H9 (cell line): ENCODE measurements at regions not wholly inside any gene's neighbourhood (a gene's known extent, or its start where the extent isn't known, plus 50 kb on each side); places are given as distances from the start of the nearest gene placed in this dataset.

Experiments used
- DNase-seq: peaks from one replicate; pipeline ENCODE4 v3.0.0-alpha.2; 2017
- H2AFZ ChIP-seq: one replicate; pipeline ENCODE4 v1.6.1; 2013; ENCODE audit warnings: mild to moderate bottlenecking, low read length, control low read depth, moderate library complexity
- H2AK5ac ChIP-seq: 2 replicates; pipeline ENCODE4 v1.6.1; 2013; ENCODE audit warnings: low read length, control low read depth, mixed read lengths; ENCODE audit not compliant: insufficient read length
- H2BK120ac ChIP-seq: one replicate; pipeline ENCODE4 v1.6.1; 2013; ENCODE audit warnings: low read depth, mild to moderate bottlenecking, low read length, control low read depth, inconsistent platforms; ENCODE audit not compliant: poor library complexity, severe bottlenecking
- H2BK12ac ChIP-seq: 2 replicates; pipeline ENCODE4 v1.6.1; 2013; ENCODE audit warnings: low read length, control low read depth, mixed read lengths, low read depth; ENCODE audit not compliant: insufficient read length
- H2BK15ac ChIP-seq: 2 replicates; pipeline ENCODE4 v1.6.1; 2013; ENCODE audit warnings: low read depth, low read length, control low read depth
- H2BK20ac ChIP-seq: one replicate; pipeline ENCODE4 v1.6.1; 2013; ENCODE audit warnings: low read depth, mild to moderate bottlenecking, low read length, control low read depth, inconsistent platforms; ENCODE audit not compliant: poor library complexity, severe bottlenecking
- H2BK5ac ChIP-seq: 2 replicates; pipeline ENCODE4 v1.6.1; 2013; ENCODE audit warnings: low read length, control low read depth, mixed read lengths; ENCODE audit not compliant: insufficient read length
- H3K14ac ChIP-seq: 2 replicates; pipeline ENCODE4 v1.6.1; 2013; ENCODE audit warnings: low read length, control low read depth; ENCODE audit not compliant: insufficient read depth
- H3K18ac ChIP-seq: 2 replicates; pipeline ENCODE4 v1.6.1; 2013; ENCODE audit warnings: low read depth, mild to moderate bottlenecking, mixed read lengths, low read length, control low read depth; ENCODE audit not compliant: insufficient read length
- H3K23ac ChIP-seq: 2 replicates; pipeline ENCODE4 v1.6.1; 2013; ENCODE audit warnings: low read length, control low read depth, mixed read lengths, low read depth; ENCODE audit not compliant: insufficient read length
- H3K23me2 ChIP-seq: 2 replicates; pipeline ENCODE4 v1.6.1; 2013; ENCODE audit warnings: low read depth, mild to moderate bottlenecking, mixed read lengths, low read length, control low read depth; ENCODE audit not compliant: insufficient read length, poor library complexity, severe bottlenecking
- H3K27ac ChIP-seq: 2 replicates; pipeline ENCODE4 v1.5.1; 2013; ENCODE audit warnings: low read length, control low read depth, mixed read lengths, low read depth; ENCODE audit not compliant: insufficient read length
- H3K27me3 ChIP-seq: 2 replicates; pipeline ENCODE4 v1.6.1; 2013; ENCODE audit warnings: low read length, control low read depth, inconsistent platforms; ENCODE audit not compliant: insufficient read depth
- H3K4ac ChIP-seq: 2 replicates; pipeline ENCODE4 v1.6.1; 2013; ENCODE audit warnings: low read depth, mild to moderate bottlenecking, control low read depth, inconsistent platforms, low read length, moderate library complexity
- H3K4me1 ChIP-seq: 2 replicates; pipeline ENCODE4 v1.6.1; 2013; ENCODE audit warnings: low read length, control low read depth, inconsistent platforms; ENCODE audit not compliant: insufficient read depth
- H3K4me2 ChIP-seq: 2 replicates; pipeline ENCODE4 v1.6.1; 2013; ENCODE audit warnings: low read length, control low read depth, mixed read lengths; ENCODE audit not compliant: insufficient read length, insufficient read depth
- H3K56ac ChIP-seq: 2 replicates; pipeline ENCODE4 v1.6.1; 2013; ENCODE audit warnings: low read depth, mild to moderate bottlenecking, mixed read lengths, low read length, control low read depth; ENCODE audit not compliant: insufficient read length
- H3K79me1 ChIP-seq: 2 replicates; pipeline ENCODE4 v1.6.1; 2013; ENCODE audit warnings: low read depth, mild to moderate bottlenecking, moderate library complexity, low read length, control low read depth, inconsistent platforms; ENCODE audit not compliant: insufficient read depth, poor library complexity, severe bottlenecking
- H3K79me2 ChIP-seq: 2 replicates; pipeline ENCODE4 v1.6.1; 2013; ENCODE audit warnings: low read length, control low read depth, inconsistent platforms; ENCODE audit not compliant: insufficient read depth
- H3K9ac ChIP-seq: 2 replicates; pipeline ENCODE4 v1.6.1; 2013; ENCODE audit warnings: low read length, control low read depth, mixed read lengths; ENCODE audit not compliant: insufficient read length; ENCODE audit errors: extremely low read depth
- H3K9me3 ChIP-seq: one replicate; pipeline ENCODE4 v1.6.1; 2013; ENCODE audit warnings: low read depth, low read length, inconsistent platforms; ENCODE audit not compliant: control insufficient read depth
- H3T11ph ChIP-seq: one replicate; pipeline ENCODE4 v1.6.1; 2013; ENCODE audit warnings: mild to moderate bottlenecking, low read length, control low read depth, inconsistent platforms
- H4K20me1 ChIP-seq: one replicate; pipeline ENCODE4 v1.6.1; 2013; ENCODE audit not compliant: control insufficient read depth, insufficient read length, insufficient read depth
- H4K5ac ChIP-seq: 2 replicates; pipeline ENCODE4 v1.6.1; 2013; ENCODE audit warnings: low read depth, mild to moderate bottlenecking, mixed read lengths, low read length, control low read depth; ENCODE audit not compliant: insufficient read length
- H4K8ac ChIP-seq: replicated peaks from 2 replicates; pipeline ENCODE4 v1.6.1; 2013; ENCODE audit warnings: low read length, control low read depth, mixed read lengths, low read depth; ENCODE audit not compliant: insufficient read length
- H4K91ac ChIP-seq: 2 replicates; pipeline ENCODE4 v1.6.1; 2013; ENCODE audit warnings: low read depth, mild to moderate bottlenecking, moderate library complexity, mixed read lengths, low read length, control low read depth; ENCODE audit not compliant: insufficient read length
- H3K27ac Mint-ChIP-seq, 3 experiments: 2 replicates in 2 of 3; 3 replicates in 1 of 3; pipeline ENCODE4 v1.8.0; 2020 to 2021; ENCODE audit warnings: mixed read lengths in 3 of 3, mild to moderate bottlenecking in 1 of 3, moderate library complexity in 1 of 3
- H3K27me3 Mint-ChIP-seq: 2 replicates; pipeline ENCODE4 v1.8.0; 2021; ENCODE audit warnings: low read depth, mild to moderate bottlenecking, moderate library complexity, mixed read lengths
- H3K36me3 Mint-ChIP-seq, 3 experiments: 2 replicates in 2 of 3; 3 replicates in 1 of 3; pipeline ENCODE4 v1.8.0; 2020 to 2021; ENCODE audit warnings: low read depth in 3 of 3, mixed read lengths in 3 of 3; ENCODE audit not compliant: insufficient read depth in 1 of 3
- H3K4me1 Mint-ChIP-seq, 2 experiments: 2 replicates each; pipeline ENCODE4 v1.8.0; 2020; ENCODE audit warnings: mixed read lengths in 2 of 2
- H3K4me3 Mint-ChIP-seq, 2 experiments: 2 replicates in 1 of 2; 3 replicates in 1 of 2; pipeline ENCODE4 v1.8.0; 2020 to 2021; ENCODE audit warnings: mild to moderate bottlenecking in 2 of 2, mixed read lengths in 2 of 2, moderate library complexity in 1 of 2
- H3K9me3 Mint-ChIP-seq, 2 experiments: 2 replicates in 1 of 2; 3 replicates in 1 of 2; pipeline ENCODE4 v1.8.0; 2020; ENCODE audit warnings: mild to moderate bottlenecking in 2 of 2, mixed read lengths in 2 of 2, moderate library complexity in 1 of 2
- CTCF ChIP-seq: fragments of 200-600 bp; sonication (generic); conservative IDR thresholded peaks from 3 replicates; pipeline ENCODE4 v1.8.0; 2021; ENCODE audit warnings: antibody characterized with exemption, mild to moderate bottlenecking

DNA sequence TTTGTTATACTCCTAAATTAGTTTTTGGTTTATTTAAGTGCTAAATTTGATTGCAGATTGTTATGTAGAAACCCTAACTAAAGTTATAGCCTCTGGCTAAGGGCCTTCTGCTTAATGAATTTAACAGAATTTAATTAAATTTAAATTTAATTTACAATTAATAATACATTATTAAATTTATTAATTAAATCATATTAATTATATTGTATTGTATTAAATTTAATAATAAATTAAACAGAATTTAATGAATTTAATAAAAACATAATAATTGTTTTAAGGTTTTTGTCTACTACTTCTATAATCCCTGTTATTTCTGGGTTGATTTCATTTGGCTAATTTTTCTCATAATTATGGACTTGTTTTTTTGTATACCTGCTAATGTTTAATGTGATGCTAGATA, 141.9 kb upstream of the TECRL start:
- TF ChIP-seq CTCF, result no peak
- Histone ChIP-seq H4K8ac (no peak overlapping the region), H3T11ph (no peak overlapping the region), H3K9me3 (no peaks in the 10 kb centered on the region), H3K9ac (no peak overlapping the region), H2AK5ac (no peak overlapping the region), H3K4me2 (no peak overlapping the region), H3K56ac (no peak overlapping the region), H3K79me2 (no peaks in the 10 kb centered on the region), H2BK12ac (no peak overlapping the region), H3K4me1 (no peaks in the 10 kb centered on the region), H2AFZ (peak overlapping the region; percentile 48), H3K79me1 (no peaks in the 10 kb centered on the region), H3K27me3 (no peaks in the 10 kb centered on the region), H3K18ac (no peak overlapping the region), H2BK5ac (no peak overlapping the region), H3K27ac (no peak overlapping the region), H4K91ac (no peak overlapping the region), H2BK120ac (no peak overlapping the region), H4K5ac (no peak overlapping the region), H3K23ac (no peak overlapping the region), H2BK20ac (no peak overlapping the region), H3K14ac (no peak overlapping the region), H4K20me1 (no peaks in the 10 kb centered on the region), H2BK15ac (no peak overlapping the region), H3K23me2 (no peaks in the 10 kb centered on the region), H3K4ac (no peak overlapping the region)
- DNase-seq, result no peak
- no peak overlapping the region for H3K4me3 Mint-ChIP-seq
- no peaks in the 10 kb centered on the region for H3K36me3 Mint-ChIP-seq
- H3K4me1 Mint-ChIP-seq, result no peaks in the 10 kb centered on the region
- H3K27me3 Mint-ChIP-seq, result no peaks in the 10 kb centered on the region
- no peaks in the 10 kb centered on the region for H3K9me3 Mint-ChIP-seq
- no peak overlapping the region for H3K27ac Mint-ChIP-seq
